ENCODE measurements at regions not wholly inside any gene's neighbourhood (a gene's known extent, or its start where the extent isn't known, plus 50 kb on each side); places are given as distances from the start of the nearest gene placed in this dataset.

DNA sequence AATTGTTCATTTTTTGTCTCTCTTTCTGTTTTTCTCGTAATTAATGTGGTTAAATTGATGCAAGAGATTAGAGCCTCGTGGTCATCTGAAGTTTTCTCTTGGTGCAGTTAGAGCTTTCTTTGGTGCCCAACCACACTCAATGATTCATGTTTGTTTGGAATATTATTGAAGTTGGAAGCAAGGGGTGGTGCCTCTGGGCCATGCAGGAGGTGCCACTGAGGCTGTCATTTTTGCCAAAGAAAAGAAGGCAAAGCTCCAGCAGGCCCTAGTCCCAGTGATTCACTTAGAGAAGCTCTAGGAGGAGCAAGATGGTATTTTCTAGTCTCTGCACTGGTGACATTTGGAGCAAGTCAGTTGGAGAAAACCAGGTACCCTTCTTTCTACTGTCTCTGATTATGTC, 144.5 kb upstream of the RALGAPA2 start:
- TF ChIP-seq, protein P1, sequence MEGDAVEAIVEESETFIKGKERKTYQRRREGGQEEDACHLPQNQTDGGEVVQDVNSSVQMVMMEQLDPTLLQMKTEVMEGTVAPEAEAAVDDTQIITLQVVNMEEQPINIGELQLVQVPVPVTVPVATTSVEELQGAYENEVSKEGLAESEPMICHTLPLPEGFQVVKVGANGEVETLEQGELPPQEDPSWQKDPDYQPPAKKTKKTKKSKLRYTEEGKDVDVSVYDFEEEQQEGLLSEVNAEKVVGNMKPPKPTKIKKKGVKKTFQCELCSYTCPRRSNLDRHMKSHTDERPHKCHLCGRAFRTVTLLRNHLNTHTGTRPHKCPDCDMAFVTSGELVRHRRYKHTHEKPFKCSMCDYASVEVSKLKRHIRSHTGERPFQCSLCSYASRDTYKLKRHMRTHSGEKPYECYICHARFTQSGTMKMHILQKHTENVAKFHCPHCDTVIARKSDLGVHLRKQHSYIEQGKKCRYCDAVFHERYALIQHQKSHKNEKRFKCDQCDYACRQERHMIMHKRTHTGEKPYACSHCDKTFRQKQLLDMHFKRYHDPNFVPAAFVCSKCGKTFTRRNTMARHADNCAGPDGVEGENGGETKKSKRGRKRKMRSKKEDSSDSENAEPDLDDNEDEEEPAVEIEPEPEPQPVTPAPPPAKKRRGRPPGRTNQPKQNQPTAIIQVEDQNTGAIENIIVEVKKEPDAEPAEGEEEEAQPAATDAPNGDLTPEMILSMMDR (IDR thresholded peaks at IDR 0.05), result no peak
- no peak for TF ChIP-seq POLR2A (IDR thresholded peaks at IDR 0.05)

Data from adrenal gland (tissue), 5 donors.